ENCODE measurements at regions not wholly inside any gene's neighbourhood (a gene's known extent, or its start where the extent isn't known, plus 50 kb on each side); places are given as distances from the start of the nearest gene placed in this dataset.

- H3K36me3 ChIP-seq (ENCODE audit: control insufficient read depth, insufficient read depth, low read length): no peaks in the 10 kb centered on the region
- no peak overlapping the region for H3K27ac ChIP-seq (ENCODE audit: insufficient read depth, low read length)
- no peak for DNase-seq (ENCODE audit: low read depth in 2 of 2)
- H2AFZ ChIP-seq (ENCODE audit: low read length): no peak overlapping the region
- no peaks in the 10 kb centered on the region for H3K4me1 ChIP-seq (ENCODE audit: control insufficient read depth, extremely low read depth, insufficient read depth, low read length)
- H4K20me1 ChIP-seq (ENCODE audit: control insufficient read depth, extremely low read depth, insufficient read depth, low read length): no peaks in the 10 kb centered on the region
- H3K4me3 ChIP-seq (replicated peaks in 1 of 4; ENCODE audit: control extremely low read depth in 1 of 4, insufficient read depth in 1 of 4, low read depth in 3 of 4, low read length in 4 of 4): no peak overlapping the region
- no peak overlapping the region for H3K9ac ChIP-seq (ENCODE audit: insufficient read depth, low read length)
- no peak overlapping the region for H3K4me2 ChIP-seq (ENCODE audit: extremely low read depth, insufficient read depth, low read length)
- H3K9me3 ChIP-seq (ENCODE audit: control insufficient read depth, insufficient read depth, low read depth, low read length): no peaks in the 10 kb centered on the region
- H3K27me3 ChIP-seq (ENCODE audit: control insufficient read depth, insufficient read depth, low read length): no peaks in the 10 kb centered on the region
- no peaks in the 10 kb centered on the region for H3K79me2 ChIP-seq (ENCODE audit: control insufficient read depth, insufficient read depth, low read length)
- TF ChIP-seq EZH2 (IDR thresholded peaks at IDR 0.05; ENCODE audit: low read length, missing control alignments) (no peak), CTCF (conservative IDR thresholded peaks at IDR 0.05 in 1 of 2, IDR thresholded peaks at IDR 0.05 in 1 of 2; ENCODE audit: low read depth in 1 of 2, low read length in 2 of 2) (no peak)
Measured at GRCh38 chr10:107585630-107586029, 421.1 kb upstream of the SORCS1 start.

GRCh38 chr10:107583974-107584373 is 419.5 kb upstream of the SORCS1 start:
- Histone ChIP-seq H3K9me3 (ENCODE audit: control insufficient read depth, insufficient read depth, low read depth, low read length) (no peaks in the 10 kb centered on the region), H3K4me3 (replicated peaks in 1 of 4; ENCODE audit: control extremely low read depth in 1 of 4, insufficient read depth in 1 of 4, low read depth in 3 of 4, low read length in 4 of 4) (no peak overlapping the region), H3K4me2 (ENCODE audit: extremely low read depth, insufficient read depth, low read length) (no peak overlapping the region), H2AFZ (ENCODE audit: low read length) (no peak overlapping the region), H3K79me2 (ENCODE audit: control insufficient read depth, insufficient read depth, low read length) (no peaks in the 10 kb centered on the region), H3K27me3 (ENCODE audit: control insufficient read depth, insufficient read depth, low read length) (no peaks in the 10 kb centered on the region), H3K27ac (ENCODE audit: insufficient read depth, low read length) (no peak overlapping the region), H3K9ac (ENCODE audit: insufficient read depth, low read length) (no peak overlapping the region), H4K20me1 (ENCODE audit: control insufficient read depth, extremely low read depth, insufficient read depth, low read length) (no peaks in the 10 kb centered on the region), H3K36me3 (ENCODE audit: control insufficient read depth, insufficient read depth, low read length) (no peaks in the 10 kb centered on the region), H3K4me1 (ENCODE audit: control insufficient read depth, extremely low read depth, insufficient read depth, low read length) (no peaks in the 10 kb centered on the region)
- DNase-seq (ENCODE audit: low read depth in 2 of 2): peak in 1 of 2 donors; percentile 13
- TF ChIP-seq CTCF (conservative IDR thresholded peaks at IDR 0.05 in 1 of 2, IDR thresholded peaks at IDR 0.05 in 1 of 2; ENCODE audit: low read depth in 1 of 2, low read length in 2 of 2) (no peak), EZH2 (IDR thresholded peaks at IDR 0.05; ENCODE audit: low read length, missing control alignments) (no peak)

- H3K4me3 ChIP-seq (replicated peaks in 1 of 4; ENCODE audit: control extremely low read depth in 1 of 4, insufficient read depth in 1 of 4, low read depth in 3 of 4, low read length in 4 of 4): no peak overlapping the region
Measured at GRCh38 chr10:107579970-107580369, 415.5 kb upstream of the SORCS1 start.

More at GRCh38 chr10:107579970-107580369, 415.5 kb upstream of the SORCS1 start:
- Histone ChIP-seq H3K4me1 (ENCODE audit: control insufficient read depth, extremely low read depth, insufficient read depth, low read length) (no peaks in the 10 kb centered on the region), H4K20me1 (ENCODE audit: control insufficient read depth, extremely low read depth, insufficient read depth, low read length) (no peaks in the 10 kb centered on the region), H3K79me2 (ENCODE audit: control insufficient read depth, insufficient read depth, low read length) (no peaks in the 10 kb centered on the region), H3K27me3 (ENCODE audit: control insufficient read depth, insufficient read depth, low read length) (no peaks in the 10 kb centered on the region), H2AFZ (ENCODE audit: low read length) (no peak overlapping the region), H3K9ac (ENCODE audit: insufficient read depth, low read length) (no peak overlapping the region), H3K4me2 (ENCODE audit: extremely low read depth, insufficient read depth, low read length) (no peak overlapping the region), H3K36me3 (ENCODE audit: control insufficient read depth, insufficient read depth, low read length) (no peaks in the 10 kb centered on the region), H3K27ac (ENCODE audit: insufficient read depth, low read length) (no peak overlapping the region), H3K9me3 (ENCODE audit: control insufficient read depth, insufficient read depth, low read depth, low read length) (no peaks in the 10 kb centered on the region)
- DNase-seq (ENCODE audit: low read depth in 2 of 2): no peak
- TF ChIP-seq EZH2 (IDR thresholded peaks at IDR 0.05; ENCODE audit: low read length, missing control alignments) (no peak), CTCF (conservative IDR thresholded peaks at IDR 0.05 in 1 of 2, IDR thresholded peaks at IDR 0.05 in 1 of 2; ENCODE audit: low read depth in 1 of 2, low read length in 2 of 2) (no peak)

Data from fibroblast of lung (primary cell).